HG03378 (cell line): ENCODE measurements at regions not wholly inside any gene's neighbourhood (a gene's known extent, or its start where the extent isn't known, plus 50 kb on each side); places are given as distances from the start of the nearest gene placed in this dataset.

Source experiments
- ATAC-seq: cut with Tn5 transposase; IDR thresholded peaks from one replicate; pipeline ENCODE4 v1.9.1; 2021; ENCODE audit warnings: mild to moderate bottlenecking, moderate library complexity; ENCODE audit not compliant: unreplicated experiment

DNA sequence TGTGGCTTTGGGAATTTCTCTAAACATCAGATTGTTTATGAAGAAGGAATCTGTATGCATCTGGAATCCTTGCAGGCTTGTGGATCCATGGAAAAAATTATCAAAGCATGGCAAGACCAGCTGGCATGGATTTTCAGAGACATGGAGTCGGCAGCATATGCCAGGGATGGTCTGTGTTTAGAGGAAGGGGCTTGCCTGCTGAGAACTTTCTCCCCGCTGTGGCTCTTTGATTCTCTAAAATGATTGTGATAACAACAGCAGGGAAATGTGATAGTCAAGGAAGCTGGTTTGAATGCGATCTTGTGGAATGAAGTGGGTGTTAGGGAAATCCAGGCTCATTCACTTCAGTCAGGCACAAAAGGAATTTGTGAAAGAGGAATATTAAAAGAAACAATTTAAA is 245.7 kb upstream of the THRB start:
- no peak for ATAC-seq

DNA sequence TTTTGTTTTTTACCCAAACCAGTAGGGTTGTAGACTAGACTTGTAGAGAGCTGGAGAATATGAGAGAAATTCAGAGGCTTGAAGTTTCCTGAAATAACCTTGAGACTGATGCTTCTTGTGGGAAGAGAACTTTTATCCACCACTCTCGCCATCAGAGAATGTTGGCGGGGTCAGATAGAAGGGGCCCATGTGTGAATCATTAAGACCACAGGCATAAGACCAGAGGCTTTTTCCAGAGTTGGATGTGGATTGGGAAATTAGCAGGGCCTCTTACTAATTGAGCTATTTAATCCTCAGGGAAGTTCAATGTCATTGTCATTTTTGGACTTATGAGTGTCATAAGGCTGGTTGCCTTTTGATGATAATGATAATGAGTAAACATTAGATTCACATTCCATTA is 246.9 kb upstream of the THRB start:
- no peak for ATAC-seq

DNA sequence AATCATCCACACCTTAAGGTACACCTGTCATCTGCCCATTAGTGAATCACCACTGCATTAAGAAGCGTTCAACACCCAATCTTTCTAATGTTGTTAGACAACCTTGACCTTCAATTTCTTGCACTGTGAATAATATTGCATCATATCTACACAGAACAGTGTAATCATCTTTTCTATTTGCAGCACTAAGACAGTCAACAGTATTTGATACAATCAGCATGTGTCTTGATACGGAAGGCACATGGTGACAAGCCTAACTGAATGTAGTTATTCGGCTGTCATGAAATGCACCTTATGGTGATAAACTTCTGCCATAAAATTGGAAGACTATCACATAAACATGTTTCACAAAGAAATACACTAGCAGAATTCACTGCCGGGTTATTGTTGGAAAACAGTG is 253.9 kb upstream of the THRB start:
- ATAC-seq: no peak

DNA sequence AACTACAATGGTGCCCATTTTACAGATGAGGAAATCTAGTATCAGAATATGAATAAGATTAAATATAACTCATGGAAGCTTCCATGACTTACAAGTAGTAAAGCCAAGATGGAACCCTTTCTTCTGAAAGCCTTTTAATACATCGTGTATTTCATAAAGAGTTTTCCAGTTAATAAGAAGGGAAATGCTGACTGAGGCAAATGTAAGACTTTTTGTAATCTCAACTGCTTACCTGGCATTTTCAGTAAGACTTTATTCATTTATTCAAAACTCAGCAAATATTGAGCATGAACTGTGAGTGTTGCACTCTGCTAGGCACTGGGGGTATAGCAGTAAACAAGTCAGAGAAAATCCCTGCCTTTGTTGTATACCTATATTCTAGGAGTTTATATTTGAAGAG is 256.4 kb upstream of the THRB start:
- ATAC-seq: no peak

DNA sequence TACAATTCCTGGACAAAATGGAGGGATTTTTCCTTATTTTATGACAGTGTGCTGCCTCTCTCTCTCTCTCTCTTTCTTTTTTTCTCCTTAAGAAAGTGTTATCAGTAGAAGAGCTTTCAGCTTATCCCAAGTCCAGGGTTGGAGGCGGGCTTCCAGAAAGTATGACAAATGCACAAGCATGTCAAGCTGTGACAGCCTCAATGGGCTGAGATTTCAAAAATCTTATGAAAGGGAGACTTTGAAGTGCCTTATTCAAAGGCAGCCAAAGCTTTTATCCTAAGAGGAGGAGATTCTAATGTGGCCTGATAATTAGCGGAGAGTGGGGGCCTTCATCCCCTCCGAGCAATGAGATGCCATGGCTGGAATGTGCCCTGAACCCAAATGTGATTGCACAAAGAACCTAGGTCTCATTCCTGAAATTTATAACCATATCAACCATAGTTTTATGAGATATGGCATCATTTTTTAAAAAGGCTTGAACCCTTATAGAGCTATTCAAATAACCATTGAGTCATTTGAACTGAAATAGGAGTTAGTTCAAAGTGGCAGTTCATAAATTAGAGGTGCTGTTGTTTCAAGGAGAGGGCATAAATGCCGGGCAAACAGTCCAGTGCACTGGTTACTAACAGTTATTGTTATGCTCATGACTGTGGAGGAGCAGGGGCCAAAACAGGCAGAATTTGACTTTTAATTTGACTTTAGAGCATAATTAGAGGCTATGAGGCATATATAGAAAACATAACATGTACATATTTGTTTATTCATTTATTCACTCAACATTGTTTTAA is 261.6 kb upstream of the THRB start:
- no peak for ATAC-seq

DNA sequence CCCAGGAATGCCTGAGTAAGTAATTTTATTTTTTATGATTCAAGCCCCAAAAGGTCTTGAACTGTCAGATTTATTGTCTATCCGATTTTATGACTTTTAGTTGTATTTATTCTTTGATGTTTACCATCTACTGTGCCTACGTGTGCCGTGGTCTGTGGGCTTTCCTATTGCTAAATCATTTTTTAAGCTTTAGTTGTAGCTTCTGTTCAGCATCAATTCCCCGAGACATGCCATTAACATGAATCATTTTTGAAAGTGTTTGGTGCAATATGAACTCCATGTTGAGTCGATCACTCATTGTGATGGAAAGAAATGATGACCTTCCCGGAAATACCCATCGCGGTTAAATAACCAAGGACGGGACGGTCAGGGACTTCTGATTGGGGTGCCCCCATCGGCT is 268.7 kb upstream of the THRB start:
- no peak for ATAC-seq

DNA sequence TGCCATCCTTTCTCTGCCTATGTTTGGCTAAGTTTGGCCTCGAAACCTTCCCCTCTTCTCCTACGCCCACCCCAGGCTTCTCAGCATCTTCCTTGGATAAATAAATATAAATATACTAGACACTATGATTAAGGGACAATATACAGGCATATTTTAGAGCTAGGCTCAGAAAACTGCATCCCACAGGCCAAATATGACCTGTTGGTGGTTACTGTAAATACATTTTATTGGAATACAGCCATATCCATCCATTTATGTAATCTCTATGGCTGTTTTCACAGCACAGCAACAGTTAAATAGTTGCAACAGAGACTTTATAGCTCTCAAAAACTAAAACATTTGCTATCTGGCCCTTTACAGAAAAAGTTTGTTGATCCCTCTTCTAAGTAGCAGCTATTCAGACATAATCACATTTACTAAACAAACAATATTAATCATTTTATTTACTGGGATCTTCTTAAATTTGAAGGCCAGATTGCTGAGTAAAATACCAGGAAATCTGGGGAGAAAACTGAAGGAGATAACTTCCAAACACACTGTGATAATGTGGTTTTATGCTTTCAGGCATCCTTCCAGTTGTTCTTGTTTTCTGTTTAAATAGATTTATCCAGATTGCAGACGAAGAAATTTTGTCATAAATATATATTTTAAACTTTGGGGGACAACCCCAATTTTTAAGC is 269.7 kb upstream of the THRB start:
- ATAC-seq: no peak

DNA sequence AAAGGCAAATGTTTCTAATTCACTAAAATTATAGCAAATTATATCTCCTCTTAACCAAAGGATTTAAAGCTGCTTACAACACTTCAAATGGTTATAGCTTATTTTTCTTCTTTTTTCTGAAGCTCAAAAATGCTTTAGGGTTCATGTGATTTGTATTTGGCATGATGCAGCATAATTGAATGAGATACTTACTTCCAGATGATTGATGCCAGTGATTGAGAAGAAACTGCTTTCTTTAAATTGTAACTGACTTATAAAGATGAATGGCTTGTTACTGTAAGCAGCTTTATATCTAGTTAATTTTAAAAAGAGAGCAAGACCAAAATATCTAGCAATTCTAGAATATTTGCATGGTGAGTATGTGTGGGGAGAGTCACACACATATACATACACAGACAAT is 270.7 kb upstream of the THRB start:
- ATAC-seq: no peak

DNA sequence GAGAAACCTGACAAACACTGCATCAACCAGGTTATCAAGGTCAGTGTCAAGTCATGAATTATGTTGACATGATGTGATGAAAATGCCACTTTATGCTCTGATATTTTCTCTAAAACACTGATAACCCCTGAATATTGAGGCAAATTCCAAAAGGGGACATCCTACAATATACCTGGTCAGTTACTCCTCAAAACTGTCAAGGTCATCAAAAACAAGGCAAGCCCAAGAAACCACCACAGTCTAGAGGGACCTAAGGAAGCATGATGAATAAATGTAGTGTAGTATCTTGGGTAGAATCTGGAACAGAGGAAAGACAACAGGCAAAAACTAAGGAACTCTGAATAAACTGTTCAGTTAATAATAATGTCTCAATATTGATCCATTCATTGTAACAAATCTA is 275.3 kb upstream of the THRB start:
- no peak for ATAC-seq

DNA sequence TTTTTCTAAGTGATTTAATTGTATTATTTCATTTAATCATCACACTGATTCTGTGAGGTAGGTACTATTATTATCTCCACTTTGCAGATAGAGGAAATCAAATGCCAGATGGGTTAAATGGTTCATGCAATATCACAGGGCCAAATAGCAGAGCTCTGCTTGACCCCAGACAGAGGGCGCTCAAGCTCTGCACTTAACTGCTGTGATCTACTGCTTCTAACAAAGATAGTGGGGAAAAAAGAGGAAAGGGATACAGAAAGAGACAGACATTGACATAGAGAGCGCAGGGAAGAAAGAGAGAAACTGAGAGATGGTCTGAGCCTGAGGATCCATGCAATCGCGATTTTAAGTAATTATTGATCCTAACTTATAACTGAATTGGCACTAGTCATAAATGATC is 279.1 kb upstream of the THRB start:
- ATAC-seq: peak; percentile 66

DNA sequence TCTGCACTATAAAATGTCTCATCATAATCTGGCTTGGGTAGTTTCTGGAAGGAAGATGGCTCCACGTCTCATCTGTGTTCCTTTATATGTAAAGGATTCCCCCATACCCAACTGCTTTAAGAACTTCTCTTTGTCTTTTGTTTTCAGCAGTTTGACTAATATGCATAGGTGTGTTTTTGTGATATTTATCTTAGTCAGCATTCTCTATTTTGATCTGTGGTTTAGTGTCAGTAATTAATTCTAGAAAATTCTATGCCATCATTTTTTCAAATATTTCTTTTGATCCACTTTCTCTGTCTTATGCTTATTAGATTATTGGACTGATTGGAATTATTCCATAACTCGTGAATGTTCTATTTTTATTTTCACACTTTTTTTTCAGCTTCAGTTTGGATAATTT is 286.3 kb upstream of the THRB start:
- ATAC-seq: no peak

DNA sequence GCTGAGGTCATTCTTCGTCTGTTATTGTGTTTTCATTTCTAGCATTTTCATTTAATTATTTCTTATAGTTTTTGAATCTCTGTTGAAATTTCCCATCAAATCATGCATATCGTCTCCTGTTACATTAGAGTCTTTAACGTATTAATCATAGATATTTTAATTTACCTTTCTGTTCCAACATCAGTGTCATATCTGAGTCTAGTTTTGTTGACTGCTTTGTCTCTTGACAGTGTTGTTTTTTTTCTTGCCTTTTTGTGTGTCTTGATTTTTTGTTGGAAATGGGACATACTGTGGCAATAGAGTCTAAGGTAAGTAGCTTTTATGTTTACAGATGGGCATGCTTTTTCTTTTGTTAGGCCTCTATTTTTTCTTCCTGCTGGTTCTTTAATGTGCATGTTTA is 286.8 kb upstream of the THRB start:
- ATAC-seq: no peak

DNA sequence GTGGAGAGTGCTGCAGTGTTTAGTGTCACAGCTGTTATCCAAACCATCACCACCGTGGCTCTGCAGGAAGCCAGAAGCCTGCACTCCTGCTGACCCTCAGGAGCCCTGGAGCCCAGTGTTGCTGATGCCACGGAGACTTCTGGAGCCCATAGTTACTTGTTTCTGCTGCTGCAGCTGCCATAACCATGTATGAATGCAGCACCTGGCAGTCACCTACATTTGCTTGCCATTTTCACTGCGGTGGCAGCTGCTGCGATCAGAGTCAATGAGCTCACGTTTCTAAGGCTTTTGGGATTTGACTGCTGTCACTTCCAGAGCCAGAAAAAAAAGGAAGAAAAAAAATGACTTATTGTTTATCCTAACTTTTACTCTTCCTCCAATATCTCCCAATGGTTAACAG is 299.2 kb upstream of the THRB start:
- ATAC-seq: no peak

DNA sequence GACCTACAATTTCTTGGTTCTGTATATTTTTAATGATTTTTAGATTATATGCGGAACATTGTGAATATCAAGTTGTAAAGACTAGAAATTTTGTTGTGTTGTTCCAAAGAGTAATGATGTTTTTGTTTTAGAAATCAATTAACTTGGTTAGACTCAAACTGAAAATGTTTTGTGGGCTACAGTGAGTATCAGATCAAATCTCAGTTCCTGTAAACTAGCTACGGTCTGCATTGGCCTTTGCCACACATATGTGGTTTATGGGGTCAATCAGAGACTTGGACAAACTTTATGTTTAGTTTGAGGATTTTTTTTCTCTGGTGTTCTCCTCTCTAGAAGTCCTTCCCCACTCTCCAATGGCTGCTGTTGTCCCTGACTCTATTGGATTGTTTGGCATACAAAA is 308.0 kb upstream of the THRB start:
- peak; percentile 99 for ATAC-seq

DNA sequence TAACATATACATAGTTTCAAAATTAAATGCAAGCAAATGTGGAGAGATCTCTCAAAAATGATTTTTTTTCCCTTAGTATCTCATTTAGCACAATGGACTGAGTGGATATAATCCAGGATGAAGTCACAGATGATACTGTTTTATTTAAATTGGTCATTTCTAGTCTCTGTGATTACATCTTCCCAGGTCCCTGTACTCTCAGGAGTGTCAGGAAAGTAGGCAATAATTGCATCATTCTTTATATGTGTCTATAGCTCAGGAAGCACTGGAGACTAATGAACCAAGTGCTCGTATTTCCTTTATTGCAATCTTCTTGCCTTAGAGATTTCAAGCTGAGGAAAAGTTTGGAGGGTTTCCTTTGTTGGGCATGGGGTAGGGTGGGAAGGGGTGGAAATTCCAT is 309.4 kb upstream of the THRB start:
- no peak for ATAC-seq

DNA sequence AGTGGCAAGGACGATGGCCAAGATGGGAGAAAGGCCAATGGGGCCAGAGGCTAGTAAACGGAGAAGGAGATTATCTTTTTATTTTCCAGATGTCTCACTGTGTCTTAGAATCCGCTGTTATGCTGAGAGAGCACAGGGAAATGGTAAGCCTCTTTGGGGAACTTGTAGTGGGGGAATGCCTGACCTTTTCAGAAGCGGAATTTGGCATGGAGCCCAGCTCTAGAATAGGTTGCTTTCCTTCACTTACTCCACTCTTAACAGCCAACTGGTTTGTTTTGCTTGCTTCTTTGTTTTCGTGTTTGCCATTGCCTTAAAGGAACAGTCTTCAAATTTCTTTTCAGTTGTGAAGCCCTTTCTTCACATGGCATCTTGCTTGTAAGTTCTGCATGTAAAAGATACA is 316.2 kb upstream of the THRB start:
- no peak for ATAC-seq

DNA sequence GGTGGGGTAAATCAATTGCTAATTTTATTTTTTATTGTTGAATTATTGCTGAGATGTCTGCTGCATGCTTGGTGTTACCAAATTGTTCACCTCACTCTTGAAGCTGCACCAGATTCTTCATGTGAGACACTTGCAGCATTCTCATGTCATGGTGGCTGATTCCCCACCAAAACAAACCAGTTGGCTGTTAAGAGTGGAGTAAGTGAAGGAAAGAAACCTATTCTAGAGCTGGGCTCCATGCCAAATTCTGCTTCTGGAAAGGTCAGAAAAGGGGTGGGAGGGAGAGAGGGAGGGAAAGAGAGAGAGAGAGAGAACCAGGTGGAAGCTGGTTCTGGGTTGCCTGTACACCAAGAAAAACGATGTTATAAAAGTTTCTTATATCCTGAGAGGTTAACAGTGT is 317.5 kb upstream of the THRB start:
- ATAC-seq: no peak

DNA sequence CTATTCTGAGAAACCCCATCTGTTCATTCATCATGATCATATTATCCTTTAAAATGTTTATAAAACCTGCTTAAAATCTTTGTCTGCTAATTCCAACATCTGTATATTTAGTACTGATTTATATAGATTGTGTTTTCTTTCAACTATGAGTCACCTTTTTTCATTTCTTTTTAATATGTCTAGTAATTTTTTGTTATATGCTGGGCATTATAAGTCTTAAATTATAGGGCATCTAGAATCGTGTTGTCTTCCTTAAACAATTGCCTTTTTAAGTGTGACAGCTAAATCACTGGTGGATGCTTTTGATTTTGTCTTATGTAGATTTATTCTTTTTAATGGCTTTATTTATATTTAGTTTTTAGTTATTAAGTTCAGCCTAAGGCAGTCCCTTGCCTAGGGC is 323.4 kb upstream of the THRB start:
- no peak for ATAC-seq

DNA sequence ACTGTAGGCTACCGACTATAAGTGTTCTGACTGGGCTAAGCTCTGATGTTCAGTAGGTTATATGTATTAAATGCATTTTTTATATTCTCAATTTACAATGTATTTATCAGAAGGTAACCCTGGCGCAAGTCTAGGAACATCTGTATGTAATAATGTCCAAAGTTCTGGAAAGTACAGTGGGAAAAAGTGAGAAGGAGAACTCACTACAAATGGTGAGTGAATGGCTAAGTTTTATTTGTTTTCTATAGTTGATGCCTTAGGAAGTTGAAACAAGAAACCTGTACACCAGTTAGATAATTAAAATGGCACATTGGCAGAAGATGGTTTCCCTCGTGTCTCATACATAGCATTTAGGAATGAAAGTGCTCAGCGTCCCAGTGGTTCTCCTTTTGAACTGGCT is 333.4 kb upstream of the THRB start:
- no peak for ATAC-seq

DNA sequence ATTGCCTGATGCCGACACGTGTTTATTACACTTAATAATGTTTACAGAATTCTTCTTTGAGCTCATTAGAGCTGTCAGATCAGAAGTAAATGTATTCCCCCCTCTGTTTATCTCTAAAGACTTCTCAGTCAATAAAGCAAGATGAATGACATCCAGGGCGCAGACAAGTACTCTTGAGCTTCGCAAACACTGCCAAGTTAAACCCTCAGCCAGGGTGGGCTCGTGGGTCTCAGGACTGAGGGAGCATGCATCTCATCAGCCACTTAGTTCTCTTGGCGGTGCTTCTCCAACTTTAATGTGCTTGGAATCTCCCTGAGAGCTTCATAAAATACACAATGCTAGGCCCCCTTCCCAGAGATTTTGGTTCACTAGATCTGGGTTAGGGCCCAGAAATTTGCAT is 333.9 kb upstream of the THRB start:
- no peak for ATAC-seq

DNA sequence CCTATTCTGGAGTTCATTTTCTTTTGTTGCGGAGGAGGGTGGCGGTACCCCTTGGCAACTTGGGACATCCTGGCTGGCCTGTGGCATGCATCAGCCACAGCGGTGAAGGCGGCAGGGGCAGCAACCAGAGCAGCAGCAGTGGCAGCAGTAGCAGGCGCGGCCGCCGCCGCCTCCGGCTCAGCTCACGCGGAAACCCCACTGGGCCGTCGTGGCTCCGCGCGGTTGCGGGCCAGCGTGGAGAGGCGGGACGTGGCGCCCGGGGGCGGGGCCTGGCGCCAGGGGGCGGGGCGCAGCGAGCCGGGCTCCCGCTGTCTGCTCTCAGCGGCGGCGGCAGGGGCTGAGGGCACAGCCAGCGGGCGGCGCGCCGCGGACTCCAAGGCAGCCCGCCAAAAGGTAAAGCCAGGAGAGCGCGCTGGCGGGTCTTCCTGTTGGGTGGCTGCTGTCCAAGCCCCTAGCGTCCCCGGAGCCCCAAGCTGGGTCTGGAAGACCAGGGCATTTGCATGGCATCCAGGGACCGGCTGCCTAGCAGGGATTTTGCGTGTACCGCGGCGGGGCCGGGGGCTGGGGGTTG is 334.4 kb upstream of the THRB start:
- ATAC-seq: no peak

DNA sequence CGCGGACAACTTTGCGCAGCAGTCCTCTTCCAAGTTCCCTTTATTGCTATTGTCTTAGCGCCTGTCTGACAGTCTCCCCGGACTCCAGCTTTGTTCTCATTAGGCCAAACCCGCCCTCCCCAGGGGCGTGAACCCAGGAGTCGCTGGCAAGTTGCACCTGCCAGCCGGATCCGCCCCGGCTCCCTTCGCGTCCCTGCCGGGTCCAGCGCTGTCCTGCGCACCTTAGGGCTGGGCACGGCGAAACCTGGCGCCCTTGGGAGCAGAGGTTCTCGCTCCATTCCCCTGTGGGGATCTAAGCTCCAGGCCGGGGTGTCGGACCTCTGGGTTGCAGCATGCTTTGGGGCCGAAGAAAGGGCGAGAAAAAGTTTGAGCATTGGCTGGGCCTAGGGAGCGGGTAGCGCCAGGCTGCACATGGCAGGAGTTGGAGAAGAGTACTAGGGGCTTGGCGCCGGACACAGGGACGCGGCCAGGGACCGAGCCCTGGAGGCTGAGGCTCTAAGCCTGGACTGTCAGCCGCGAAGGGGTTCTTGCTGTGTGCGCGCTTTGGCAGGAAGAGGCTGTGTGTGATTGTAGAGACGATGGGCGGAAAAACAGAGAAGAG is 335.1 kb upstream of the THRB start:
- ATAC-seq: no peak
